Neuron (in vitro differentiated cells): ENCODE measurements at regions not wholly inside any gene's neighbourhood (a gene's known extent, or its start where the extent isn't known, plus 50 kb on each side); places are given as distances from the start of the nearest gene placed in this dataset.

Experiments used
- H2AFZ ChIP-seq: one replicate; pipeline ENCODE4 v1.6.1; 2013; ENCODE audit warnings: low read depth, mild to moderate bottlenecking, inconsistent platforms, low read length, moderate library complexity
- H3K27me3 ChIP-seq: one replicate; pipeline ENCODE4 v1.6.1; 2013; ENCODE audit warnings: low read length; ENCODE audit not compliant: insufficient read depth
- H3K36me3 ChIP-seq: one replicate; pipeline ENCODE4 v1.6.1; 2013; ENCODE audit warnings: low read length; ENCODE audit not compliant: insufficient read depth
- H3K4me1 ChIP-seq: one replicate; pipeline ENCODE4 v1.6.1; 2013; ENCODE audit warnings: low read length; ENCODE audit not compliant: insufficient read depth
- H3K4me3 ChIP-seq: 2 replicates; pipeline ENCODE4 v1.5.1; 2013; ENCODE audit warnings: mild to moderate bottlenecking, low read length, moderate library complexity
- H3K9me3 ChIP-seq: one replicate; pipeline ENCODE4 v1.6.1; 2013; ENCODE audit warnings: low read length

DNA sequence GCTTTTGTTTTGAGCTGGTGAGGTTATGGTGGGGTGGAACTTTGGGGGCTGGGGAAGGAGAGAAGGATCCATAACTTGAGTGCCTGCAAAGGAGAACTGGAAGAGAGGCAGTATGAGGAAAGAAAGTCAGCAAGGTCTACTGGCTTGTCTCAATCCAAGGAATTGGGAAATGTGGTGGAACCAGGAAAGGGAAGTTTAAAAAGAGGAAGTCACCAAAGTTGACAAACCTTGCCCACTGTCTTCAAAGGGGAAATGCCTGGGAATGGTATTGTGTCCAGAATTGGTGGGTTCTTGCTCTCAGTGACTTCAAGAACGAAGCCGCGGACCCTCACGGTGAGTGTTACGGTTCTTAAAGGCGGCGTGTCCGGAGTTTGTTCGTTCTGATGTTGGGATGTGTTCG, 304.1 kb upstream of the FAM98A start:
- H3K27me3 ChIP-seq: no peaks in the 10 kb centered on the region
- no peaks in the 10 kb centered on the region for H3K36me3 ChIP-seq
- no peaks in the 10 kb centered on the region for H3K9me3 ChIP-seq
- H3K4me1 ChIP-seq: no peaks in the 10 kb centered on the region
- no peak overlapping the region for H2AFZ ChIP-seq
- no peak overlapping the region for H3K4me3 ChIP-seq

DNA sequence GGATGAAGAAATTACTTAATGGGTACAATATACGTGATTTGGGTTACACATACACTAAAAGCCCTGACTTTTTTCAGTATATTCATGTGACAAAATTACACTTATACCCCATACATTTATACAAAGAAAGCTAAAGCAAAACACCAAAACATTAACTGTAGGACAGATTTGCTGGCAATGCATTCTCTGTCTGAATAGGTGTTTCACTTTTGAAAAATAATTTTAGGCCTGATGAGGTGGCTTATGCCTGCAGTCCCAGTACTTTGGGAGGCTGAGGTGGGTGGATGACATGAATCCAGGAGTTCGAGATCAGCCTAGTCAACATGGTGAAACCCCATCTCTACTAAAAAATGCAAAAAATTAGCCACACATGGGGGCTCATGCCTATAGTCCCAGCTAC, 301.5 kb upstream of the FAM98A start:
- Histone ChIP-seq H3K9me3 (no peaks in the 10 kb centered on the region), H2AFZ (no peak overlapping the region), H3K4me1 (no peaks in the 10 kb centered on the region), H3K36me3 (no peaks in the 10 kb centered on the region), H3K27me3 (no peaks in the 10 kb centered on the region), H3K4me3 (no peak overlapping the region)

GRCh38 chr2:33897741-33898140, 298.6 kb upstream of the FAM98A start:
- H3K4me3 ChIP-seq: no peak overlapping the region
- H3K27me3 ChIP-seq: no peaks in the 10 kb centered on the region
- H2AFZ ChIP-seq: no peak overlapping the region
- H3K36me3 ChIP-seq: no peaks in the 10 kb centered on the region
- H3K9me3 ChIP-seq: no peaks in the 10 kb centered on the region
- H3K4me1 ChIP-seq: no peaks in the 10 kb centered on the region

DNA sequence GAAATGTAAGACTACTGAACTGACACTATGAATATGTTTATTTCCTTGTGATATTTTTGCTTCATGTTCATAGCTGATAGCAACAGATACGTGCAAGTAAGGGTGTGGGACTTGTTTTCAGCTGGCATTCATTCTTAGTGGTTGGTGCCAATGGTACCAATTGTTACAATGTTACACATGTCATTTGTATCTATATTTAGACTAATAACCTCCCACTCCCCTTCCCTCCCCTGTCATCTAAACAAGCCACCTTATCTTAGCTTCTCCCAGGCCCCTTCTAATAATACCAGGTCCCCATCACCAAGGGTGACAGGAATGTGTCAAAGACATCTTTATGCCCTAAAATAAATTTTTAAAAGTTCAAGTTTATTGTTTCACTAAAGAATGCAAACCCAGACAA, 294.7 kb upstream of the FAM98A start:
- Histone ChIP-seq H3K27me3 (no peaks in the 10 kb centered on the region), H3K4me1 (no peaks in the 10 kb centered on the region)

DNA sequence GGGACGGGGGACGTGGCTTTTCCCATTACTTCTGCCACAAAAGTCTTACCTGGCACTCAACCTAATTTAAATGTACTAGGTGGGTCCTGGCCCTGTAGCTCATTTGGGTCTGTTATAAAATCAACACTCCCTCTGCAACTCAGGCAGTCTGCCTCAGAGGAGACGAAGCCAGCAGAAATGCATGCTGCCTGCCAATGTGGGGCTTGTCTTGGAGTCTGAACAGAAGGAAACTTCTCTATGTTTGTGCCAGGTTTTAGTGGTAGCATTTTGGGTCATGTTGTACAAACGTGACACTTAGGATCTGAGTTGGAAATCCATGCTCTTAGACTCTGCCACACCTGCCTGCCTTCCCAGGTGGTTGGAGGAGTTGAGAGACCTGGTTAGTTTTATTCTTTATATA, 292.5 kb upstream of the FAM98A start:
- no peak overlapping the region for H2AFZ ChIP-seq
- no peaks in the 10 kb centered on the region for H3K9me3 ChIP-seq
- no peak overlapping the region for H3K4me3 ChIP-seq
- no peaks in the 10 kb centered on the region for H3K36me3 ChIP-seq
- no peaks in the 10 kb centered on the region for H3K27me3 ChIP-seq
- H3K4me1 ChIP-seq: no peaks in the 10 kb centered on the region

More for the DNA sequence above, 294.7 kb upstream of the FAM98A start:
- Histone ChIP-seq H3K9me3 (no peaks in the 10 kb centered on the region), H3K36me3 (no peaks in the 10 kb centered on the region), H3K4me3 (no peak overlapping the region), H2AFZ (no peak overlapping the region)

- H3K27me3 ChIP-seq: no peaks in the 10 kb centered on the region
- no peak overlapping the region for H3K4me3 ChIP-seq
- no peaks in the 10 kb centered on the region for H3K9me3 ChIP-seq
- no peaks in the 10 kb centered on the region for H3K4me1 ChIP-seq
- no peak overlapping the region for H2AFZ ChIP-seq
- no peaks in the 10 kb centered on the region for H3K36me3 ChIP-seq
Measured at GRCh38 chr2:33890686-33891085, 291.6 kb upstream of the FAM98A start.

- no peak overlapping the region for H2AFZ ChIP-seq
- no peak overlapping the region for H3K4me3 ChIP-seq
- no peaks in the 10 kb centered on the region for H3K4me1 ChIP-seq
- no peaks in the 10 kb centered on the region for H3K36me3 ChIP-seq
- no peaks in the 10 kb centered on the region for H3K27me3 ChIP-seq
- H3K9me3 ChIP-seq: no peaks in the 10 kb centered on the region
Measured at GRCh38 chr2:33877348-33878016, 278.4 kb upstream of the FAM98A start.

GRCh38 chr2:33873076-33873605, 274.0 kb upstream of the FAM98A start:
- Histone ChIP-seq H3K9me3 (no peaks in the 10 kb centered on the region), H2AFZ (no peak overlapping the region), H3K27me3 (no peaks in the 10 kb centered on the region), H3K4me1 (no peaks in the 10 kb centered on the region), H3K36me3 (no peaks in the 10 kb centered on the region), H3K4me3 (no peak overlapping the region)

GRCh38 chr2:33859811-33860461, 260.8 kb upstream of the FAM98A start:
- no peaks in the 10 kb centered on the region for H3K4me1 ChIP-seq
- H2AFZ ChIP-seq: no peak overlapping the region
- no peak overlapping the region for H3K4me3 ChIP-seq
- H3K27me3 ChIP-seq: no peaks in the 10 kb centered on the region
- H3K36me3 ChIP-seq: no peaks in the 10 kb centered on the region
- no peaks in the 10 kb centered on the region for H3K9me3 ChIP-seq

GRCh38 chr2:33859176-33859575, 260.1 kb upstream of the FAM98A start:
- Histone ChIP-seq H3K27me3 (no peaks in the 10 kb centered on the region), H3K4me1 (no peaks in the 10 kb centered on the region), H2AFZ (no peak overlapping the region), H3K36me3 (no peaks in the 10 kb centered on the region), H3K4me3 (no peak overlapping the region), H3K9me3 (no peaks in the 10 kb centered on the region)

DNA sequence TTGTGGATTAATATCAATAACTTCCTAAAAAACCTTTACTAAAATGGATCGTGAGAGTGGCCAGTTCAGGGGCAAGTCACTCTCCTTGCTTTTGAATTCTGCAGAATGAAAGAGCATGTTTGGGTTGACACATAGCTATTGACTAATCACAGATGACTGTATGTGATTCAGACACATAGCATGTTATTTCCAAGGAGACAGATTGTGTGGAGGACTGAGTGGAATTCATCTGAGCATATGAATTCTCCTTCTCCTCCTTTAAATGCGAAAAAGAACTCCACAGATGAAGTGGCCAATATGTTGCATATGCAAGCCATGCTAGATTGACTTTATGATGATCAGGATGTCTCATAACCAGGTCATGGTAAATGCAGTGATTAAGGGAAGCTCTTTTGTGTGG, 249.4 kb upstream of the FAM98A start:
- no peaks in the 10 kb centered on the region for H3K36me3 ChIP-seq
- no peak overlapping the region for H3K4me3 ChIP-seq
- no peak overlapping the region for H2AFZ ChIP-seq
- H3K27me3 ChIP-seq: no peaks in the 10 kb centered on the region
- H3K4me1 ChIP-seq: no peaks in the 10 kb centered on the region
- no peaks in the 10 kb centered on the region for H3K9me3 ChIP-seq

GRCh38 chr2:33839791-33840190, 240.7 kb upstream of the FAM98A start:
- Histone ChIP-seq H3K9me3 (no peaks in the 10 kb centered on the region), H3K4me3 (no peak overlapping the region), H3K27me3 (no peaks in the 10 kb centered on the region), H3K4me1 (no peaks in the 10 kb centered on the region), H2AFZ (no peak overlapping the region), H3K36me3 (no peaks in the 10 kb centered on the region)

DNA sequence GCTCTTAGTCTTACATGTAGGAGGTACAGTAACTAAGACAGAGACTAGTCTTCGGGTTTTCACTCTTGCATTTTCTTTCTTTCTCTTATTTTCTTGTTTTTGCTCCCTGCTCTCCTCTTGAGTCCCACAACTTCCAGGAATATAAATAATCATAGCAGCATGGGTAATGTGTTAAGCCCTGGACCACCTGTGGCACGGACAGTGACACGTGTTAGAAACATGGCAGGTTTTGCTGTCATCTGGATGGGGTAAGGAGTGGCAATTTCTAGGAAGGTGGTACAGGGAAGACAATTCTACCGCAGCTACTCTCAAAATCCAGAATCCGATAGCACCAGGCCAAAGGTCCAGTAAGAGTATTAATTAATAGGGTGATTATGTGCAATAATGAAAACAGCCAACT, 237.5 kb upstream of the FAM98A start:
- Histone ChIP-seq H3K27me3 (no peaks in the 10 kb centered on the region), H3K36me3 (no peaks in the 10 kb centered on the region), H2AFZ (no peak overlapping the region), H3K9me3 (no peaks in the 10 kb centered on the region), H3K4me3 (no peak overlapping the region), H3K4me1 (no peaks in the 10 kb centered on the region)

DNA sequence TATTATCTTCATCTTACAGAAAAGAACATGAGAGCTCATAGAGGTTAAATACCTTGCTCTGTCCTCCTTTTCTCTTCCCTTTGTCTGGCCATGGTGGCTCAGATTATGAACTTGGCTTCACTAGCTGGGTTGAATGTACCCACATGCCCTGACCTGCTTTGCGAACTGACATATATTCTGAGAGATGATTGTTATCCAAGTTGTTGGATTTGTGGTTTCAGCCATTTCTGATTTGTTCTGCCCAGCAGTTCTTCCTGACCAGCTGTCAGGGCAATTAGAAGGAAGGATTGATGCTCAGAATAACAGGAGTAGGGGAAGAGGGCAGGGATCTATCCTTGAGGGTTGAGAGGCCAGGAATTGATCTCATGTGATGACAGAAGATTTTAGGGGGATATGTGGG, 236.8 kb upstream of the FAM98A start:
- Histone ChIP-seq H2AFZ (no peak overlapping the region), H3K4me1 (no peaks in the 10 kb centered on the region), H3K4me3 (no peak overlapping the region), H3K36me3 (no peaks in the 10 kb centered on the region), H3K9me3 (no peaks in the 10 kb centered on the region), H3K27me3 (no peaks in the 10 kb centered on the region)
